Ovary (tissue), 7 donors: ENCODE measurements at regions not wholly inside any gene's neighbourhood (a gene's known extent, or its start where the extent isn't known, plus 50 kb on each side); places are given as distances from the start of the nearest gene placed in this dataset.

Experiments used
- DNase-seq, 5 donors: peaks; one replicate each; pipeline ENCODE4 v3.0.0-alpha.2; 2019 to 2020
- H3K27ac ChIP-seq, 2 donors: fragments of 200-600 bp; one replicate each; pipeline versions ENCODE4 v1.5.1 to v1.8.0; 2019 to 2022
- H3K27me3 ChIP-seq: fragments of 200-600 bp; one replicate; pipeline ENCODE4 v1.8.0; 2022
- H3K36me3 ChIP-seq: fragments of 200-600 bp; sonication (generic); one replicate; pipeline ENCODE4 v1.5.1; 2019
- H3K4me1 ChIP-seq: one replicate; pipeline ENCODE4 v1.8.1; 2013; ENCODE audit warnings: mild to moderate bottlenecking, moderate library complexity; ENCODE audit not compliant: insufficient read depth
- H3K4me3 ChIP-seq: fragments of 200-600 bp; sonication (generic); one replicate; pipeline ENCODE4 v1.5.1; 2017
- H3K9me3 ChIP-seq, 2 donors: fragments of 200-600 bp in 1 of 2; sonication (generic) in 1 of 2; one replicate each; pipeline versions ENCODE4 v1.5.1 to v1.8.1; 2013 to 2019; ENCODE audit warnings: mild to moderate bottlenecking in 1 of 2, moderate library complexity in 1 of 2
- CTCF ChIP-seq, 3 donors: fragments of 450-650 bp in 2 of 3; fragments of 200-600 bp in 1 of 3; IDR thresholded peaks; one replicate each; pipeline versions ENCODE4 v1.5.1 to v1.8.0; 2016 to 2022; ENCODE audit warnings: antibody characterized with exemption in 3 of 3, mild to moderate bottlenecking in 1 of 3
- EP300 ChIP-seq: sonication (generic); formaldehyde crosslinking; IDR thresholded peaks from one replicate; pipeline ENCODE4 v1.6.1; 2017; ENCODE audit warnings: antibody characterized with exemption
- POLR2A ChIP-seq: fragments of 450-650 bp; IDR thresholded peaks from one replicate; pipeline ENCODE4 v1.6.1; 2017; ENCODE audit warnings: antibody characterized with exemption, mild to moderate bottlenecking, moderate library complexity
- WGBS, 3 donors: extraction: QIAGEN DNeasy Blood & Tissue Kit in 1 of 3; methylation state at CpG; one replicate each; pipeline versions ENCODE4 v1.1.5 to v1.1.7; 2013 to 2017; 5-methylcytosine and 5-hydroxymethylcytosine counted together
- intact Hi-C, 4 donors: fragments of 100-400 bp; cut with DNase I; formaldehyde crosslinking; loops; one replicate each; pipeline versions ENCODE4 v1.11.0 to v1.15.1; 2022 to 2023
- donor health status: DM: no; HTN: no; CAD: no; lungs with moderate emphysema.
- donor health status: DM: no; HTN: no; CAD: no.
- donor health status: Bipolar disorder and iron deficiency.
- donor health status: DM: no; HTN: no; CAD: no.
- donor health status: DM: yes; HTN: yes; CAD: no.

- WGBS, 3 donors: 36 to 47% (median 44%) methylated on average over 7 of the region's 7 CpGs
- H3K4me1 ChIP-seq: no peaks in the 10 kb centered on the region
- no peak overlapping the region for H3K27ac ChIP-seq
- H3K9me3 ChIP-seq: no peaks in the 10 kb centered on the region
- intact Hi-C loops: no loop called here
- TF ChIP-seq CTCF (IDR thresholded peaks at IDR 0.05): no peak
- TF ChIP-seq EP300: no peak
- TF ChIP-seq POLR2A: no peak
- no peak for DNase-seq
- H3K4me3 ChIP-seq: no peak overlapping the region
- no peaks in the 10 kb centered on the region for H3K27me3 ChIP-seq
- H3K36me3 ChIP-seq: no peaks in the 10 kb centered on the region
These were observed 162.6 kb upstream of the CYRIA start for GRCh38 chr2:16828044-16828827.

- Histone ChIP-seq H3K27ac (no peak overlapping the region), H3K36me3 (no peaks in the 10 kb centered on the region), H3K4me1 (no peaks in the 10 kb centered on the region), H3K27me3 (no peaks in the 10 kb centered on the region), H3K9me3 (no peaks in the 10 kb centered on the region), H3K4me3 (no peak overlapping the region)
- intact Hi-C loops: no loop called here
- TF ChIP-seq POLR2A (no peak), EP300 (no peak), CTCF (IDR thresholded peaks at IDR 0.05) (no peak)
- no peak for DNase-seq
- 91 to 94% (median 94%) methylated on average over 1 of the region's 1 CpG for WGBS, 3 donors
These were observed 158.8 kb upstream of the CYRIA start for GRCh38 chr2:16824472-16824871.

GRCh38 chr2:16821692-16822091 is 156.1 kb upstream of the CYRIA start:
- Histone ChIP-seq H3K9me3 (no peaks in the 10 kb centered on the region), H3K27me3 (no peaks in the 10 kb centered on the region), H3K36me3 (no peaks in the 10 kb centered on the region), H3K4me3 (no peak overlapping the region), H3K27ac (no peak overlapping the region), H3K4me1 (no peaks in the 10 kb centered on the region)
- TF ChIP-seq CTCF (IDR thresholded peaks at IDR 0.05) (no peak), EP300 (no peak), POLR2A (no peak)
- no peak for DNase-seq
- intact Hi-C loops: no loop called here
- 81 to 89% (median 84%) methylated on average over 2 of the region's 2 CpGs for WGBS, 3 donors

- DNase-seq: no peak
- no peak overlapping the region for H3K4me3 ChIP-seq
- H3K36me3 ChIP-seq: no peaks in the 10 kb centered on the region
- H3K27me3 ChIP-seq: no peaks in the 10 kb centered on the region
- 80 to 85% (median 81%) methylated on average over 5 of the region's 5 CpGs for WGBS, 3 donors
- intact Hi-C loops: no loop called here
- no peak for TF ChIP-seq EP300
- no peak for TF ChIP-seq POLR2A
- TF ChIP-seq CTCF (IDR thresholded peaks at IDR 0.05): no peak
- no peak overlapping the region for H3K27ac ChIP-seq
- no peaks in the 10 kb centered on the region for H3K4me1 ChIP-seq
- no peaks in the 10 kb centered on the region for H3K9me3 ChIP-seq
These were observed 152.5 kb upstream of the CYRIA start for GRCh38 chr2:16818203-16818556.
